Sigmoid colon (tissue), 6 donors: ENCODE measurements at regions not wholly inside any gene's neighbourhood (a gene's known extent, or its start where the extent isn't known, plus 50 kb on each side); places are given as distances from the start of the nearest gene placed in this dataset.
A peak's percentile ranks its signal among the peaks of the same experiment; 100 is the strongest.

Experiments
- DNase-seq: peaks from one replicate; pipeline ENCODE4 v3.0.0-alpha.2; 2019
- H3K27ac ChIP-seq, 4 donors: fragments of 200-600 bp; sonication (generic); one replicate each; pipeline ENCODE4 v1.5.1; 2016 to 2019; ENCODE audit warnings: mild to moderate bottlenecking in 1 of 4
- H3K27me3 ChIP-seq, 3 donors: fragments of 200-600 bp; sonication (generic); one replicate each; pipeline ENCODE4 v1.5.1; 2019; ENCODE audit warnings: mild to moderate bottlenecking in 1 of 3
- H3K36me3 ChIP-seq, 4 donors: fragments of 200-600 bp; sonication (generic); one replicate each; pipeline ENCODE4 v1.5.1; 2016 to 2019
- H3K4me1 ChIP-seq, 4 donors: fragments of 200-600 bp; sonication (generic); one replicate each; pipeline ENCODE4 v1.5.1; 2017 to 2019
- H3K4me3 ChIP-seq, 4 donors: fragments of 200-600 bp; sonication (generic); one replicate each; pipeline ENCODE4 v1.5.1; 2017 to 2019; ENCODE audit warnings: mild to moderate bottlenecking in 2 of 4, moderate library complexity in 1 of 4
- H3K9me3 ChIP-seq, 4 donors: fragments of 200-600 bp in 3 of 4; sonication (generic) in 3 of 4; one replicate each; pipeline versions ENCODE4 v1.5.1 to v1.6.1; 2013 to 2019
- CTCF ChIP-seq, 4 experiments: fragments of 450-650 bp in 3 of 4; fragments of 200-600 bp in 1 of 4; IDR thresholded peaks; one replicate each; pipeline ENCODE4 v1.5.1; 2016 to 2019; ENCODE audit warnings: antibody characterized with exemption in 4 of 4, mild to moderate bottlenecking in 3 of 4, moderate library complexity in 2 of 4
- EP300 ChIP-seq, 4 donors: sonication (generic); formaldehyde crosslinking; IDR thresholded peaks; one replicate each; pipeline ENCODE4 v1.6.1; 2017; ENCODE audit warnings: antibody characterized with exemption in 4 of 4
- POLR2A ChIP-seq, 2 donors: fragments of 450-650 bp; IDR thresholded peaks; one replicate each; pipeline ENCODE4 v1.6.1; 2016; ENCODE audit warnings: antibody characterized with exemption in 2 of 2, mild to moderate bottlenecking in 2 of 2, moderate library complexity in 2 of 2
- POLR2AphosphoS5 ChIP-seq, 4 donors: sonication (generic); formaldehyde crosslinking; IDR thresholded peaks; one replicate each; pipeline ENCODE4 v1.6.1; 2017; ENCODE audit warnings: antibody characterized with exemption in 4 of 4
- WGBS, 2 donors: extraction: QIAGEN DNeasy Blood & Tissue Kit; methylation state at CpG; one replicate each; pipeline ENCODE4 v1.1.7; 2013; 5-methylcytosine and 5-hydroxymethylcytosine counted together
- intact Hi-C: fragments of 100-400 bp; cut with DNase I; formaldehyde crosslinking; loops from one replicate; pipeline ENCODE4 v1.15.1; 2023
- donor health status: healthy with polysubstance abuse.
- donor health status: healthy.

GRCh38 chr5:57320582-57320981 lies 146.7 kb downstream of the GPBP1 start:
- H3K36me3 ChIP-seq, result no peaks in the 10 kb centered on the region
- intact Hi-C loops, result no loop called here

GRCh38 chr5:57319628-57320027 lies 145.8 kb downstream of the GPBP1 start:
- WGBS, 2 donors, result 93 to 94% methylated on average over 4 of the region's 4 CpGs
- Histone ChIP-seq H3K9me3 (no peaks in the 10 kb centered on the region), H3K36me3 (no peaks in the 10 kb centered on the region), H3K4me1 (peaks cover 0 to 16% (median 0%) of the 10 kb centered on the region in 4 donors), H3K27ac (no peak overlapping the region), H3K4me3 (no peak overlapping the region), H3K27me3 (no peaks in the 10 kb centered on the region)
- no peak for DNase-seq
- intact Hi-C loops, result no loop called here
- TF ChIP-seq POLR2A (IDR thresholded peaks at IDR 0.05) (no peak), EP300 (IDR thresholded peaks at IDR 0.05) (no peak), POLR2AphosphoS5 (IDR thresholded peaks at IDR 0.05) (no peak)

More at GRCh38 chr5:57320582-57320981, 146.7 kb downstream of the GPBP1 start:
- no peaks in the 10 kb centered on the region for H3K9me3 ChIP-seq
- no peak overlapping the region for H3K27ac ChIP-seq
- DNase-seq, result no peak
- TF ChIP-seq POLR2A (IDR thresholded peaks at IDR 0.05) (no peak), EP300 (IDR thresholded peaks at IDR 0.05) (no peak), POLR2AphosphoS5 (IDR thresholded peaks at IDR 0.05) (no peak), CTCF (IDR thresholded peaks at IDR 0.05) (no peak)
- H3K4me3 ChIP-seq, result no peak overlapping the region
- 55 to 73% methylated on average over 6 of the region's 6 CpGs for WGBS, 2 donors
- H3K4me1 ChIP-seq, result peaks cover 0 to 22% (median 0%) of the 10 kb centered on the region in 4 donors
- no peaks in the 10 kb centered on the region for H3K27me3 ChIP-seq

GRCh38 chr5:57318251-57318650 lies 144.4 kb downstream of the GPBP1 start:
- TF ChIP-seq POLR2AphosphoS5 (IDR thresholded peaks at IDR 0.05) (no peak), EP300 (IDR thresholded peaks at IDR 0.05) (no peak), CTCF (IDR thresholded peaks at IDR 0.05) (no peak), POLR2A (IDR thresholded peaks at IDR 0.05) (no peak)
- no peak overlapping the region for H3K27ac ChIP-seq
- no peak for DNase-seq
- intact Hi-C loops, result no loop called here
- H3K36me3 ChIP-seq, result no peaks in the 10 kb centered on the region
- H3K27me3 ChIP-seq, result no peaks in the 10 kb centered on the region
- no peak overlapping the region for H3K4me3 ChIP-seq
- no peaks in the 10 kb centered on the region for H3K9me3 ChIP-seq
- H3K4me1 ChIP-seq, result peaks cover 0 to 12% (median 0%) of the 10 kb centered on the region in 4 donors
- 95 to 98% methylated on average over 5 of the region's 5 CpGs for WGBS, 2 donors

- intact Hi-C loops, result no loop called here
- Histone ChIP-seq H3K4me3 (no peak overlapping the region), H3K9me3 (no peaks in the 10 kb centered on the region), H3K36me3 (no peaks in the 10 kb centered on the region), H3K27ac (peak overlapping the region in 3 of 4 donors; percentile 4 to 42 (median 8)), H3K27me3 (no peaks in the 10 kb centered on the region), H3K4me1 (peaks cover 0 to 12% (median 0%) of the 10 kb centered on the region in 4 donors)
- TF ChIP-seq CTCF (IDR thresholded peaks at IDR 0.05), result no peak
- WGBS, 2 donors, result 71 to 83% methylated on average over 5 of the region's 5 CpGs
- no peak for DNase-seq
Observed at GRCh38 chr5:57317341-57317740, 143.5 kb downstream of the GPBP1 start.

- intact Hi-C loops, result no loop called here
- H3K4me1 ChIP-seq, result peaks cover 0 to 12% (median 0%) of the 10 kb centered on the region in 4 donors
- 71 to 77% methylated on average over 3 of the region's 3 CpGs for WGBS, 2 donors
- no peaks in the 10 kb centered on the region for H3K36me3 ChIP-seq
- no peak overlapping the region for H3K4me3 ChIP-seq
- TF ChIP-seq POLR2AphosphoS5 (IDR thresholded peaks at IDR 0.05), result peak; percentile 25 to 65 (median 52)
- no peak for TF ChIP-seq CTCF (IDR thresholded peaks at IDR 0.05)
- TF ChIP-seq POLR2A (IDR thresholded peaks at IDR 0.05), result no peak
- TF ChIP-seq EP300 (IDR thresholded peaks at IDR 0.05), result peak in 1 of 4 donors; percentile 30
- H3K9me3 ChIP-seq, result no peaks in the 10 kb centered on the region
- peak overlapping the region in 3 of 4 donors; percentile 4 to 42 (median 8) for H3K27ac ChIP-seq
- H3K27me3 ChIP-seq, result no peaks in the 10 kb centered on the region
- no peak for DNase-seq
Observed at GRCh38 chr5:57316798-57317327, 143.0 kb downstream of the GPBP1 start.
